HG02798 (cell line): ENCODE measurements at regions not wholly inside any gene's neighbourhood (a gene's known extent, or its start where the extent isn't known, plus 50 kb on each side); places are given as distances from the start of the nearest gene placed in this dataset.
"Not testable (repeated sequence)": the region's sequence is repeated elsewhere in the genome, so short reads cannot be mapped to it uniquely, and the experiment has no call there.

ENCODE experiments used
- ATAC-seq: cut with Tn5 transposase; IDR thresholded peaks from one replicate; pipeline ENCODE4 v1.9.1; 2021; ENCODE audit warnings: mild to moderate bottlenecking; ENCODE audit not compliant: unreplicated experiment, poor library complexity

DNA sequence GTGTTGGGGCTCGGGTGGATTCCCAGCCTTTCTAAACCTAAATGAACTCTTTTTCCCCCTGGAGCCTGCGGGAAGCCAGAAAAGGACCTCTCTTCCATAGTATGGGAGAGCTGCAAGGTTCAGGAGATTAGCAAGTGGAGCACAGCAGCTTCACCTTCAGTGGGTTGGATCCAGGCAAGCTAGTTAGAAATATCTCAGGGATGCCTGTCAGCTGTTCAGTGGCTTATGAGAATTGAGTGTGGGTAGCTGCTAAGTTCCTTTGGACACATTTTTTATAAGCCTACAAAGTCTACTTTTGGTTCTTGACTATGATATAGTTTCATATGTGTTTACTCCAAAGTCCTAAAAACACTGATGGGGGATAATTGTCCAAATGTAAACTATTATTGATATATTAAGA, 642.1 kb downstream of the EPM2A start:
- ATAC-seq: no peak

DNA sequence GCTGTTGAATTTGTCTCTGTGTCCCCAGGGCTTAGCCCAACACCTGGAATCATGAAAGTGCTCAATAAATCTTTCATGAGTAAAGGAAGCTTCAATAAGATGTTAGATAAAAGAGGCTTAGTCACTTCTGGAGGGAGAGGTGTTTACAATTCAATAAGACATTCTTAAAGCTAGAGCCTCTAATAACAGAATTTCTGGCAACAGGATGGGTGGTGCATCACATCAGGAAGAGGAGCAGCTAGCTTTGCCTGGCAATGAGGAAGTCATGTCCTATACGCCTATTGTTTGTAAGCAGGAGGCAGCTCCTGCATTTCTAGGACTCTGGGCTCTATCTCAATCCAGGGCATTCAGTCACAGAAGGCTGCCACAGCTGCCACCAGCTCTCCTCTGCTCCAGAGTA, 638.5 kb downstream of the EPM2A start:
- ATAC-seq: no peak

DNA sequence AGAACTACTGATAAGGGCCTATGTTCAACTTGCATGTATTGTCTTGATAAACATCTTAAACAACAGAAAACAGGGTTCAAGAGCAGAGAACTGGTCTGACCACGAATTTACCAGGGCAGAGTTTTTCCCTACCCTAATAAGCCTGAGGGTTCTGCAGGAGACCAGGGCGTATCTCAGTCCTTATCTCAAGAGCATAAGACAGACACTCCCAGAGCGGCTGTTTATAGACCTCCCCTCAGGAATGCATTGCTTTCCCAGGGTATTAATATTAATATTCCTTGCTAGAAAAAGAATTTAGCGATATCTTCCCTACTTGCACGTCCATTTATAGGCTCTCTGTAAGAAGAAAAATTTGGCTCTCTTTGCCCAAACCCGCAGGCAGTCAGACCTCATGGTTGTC, 637.2 kb downstream of the EPM2A start:
- not testable (repeated sequence) for ATAC-seq

DNA sequence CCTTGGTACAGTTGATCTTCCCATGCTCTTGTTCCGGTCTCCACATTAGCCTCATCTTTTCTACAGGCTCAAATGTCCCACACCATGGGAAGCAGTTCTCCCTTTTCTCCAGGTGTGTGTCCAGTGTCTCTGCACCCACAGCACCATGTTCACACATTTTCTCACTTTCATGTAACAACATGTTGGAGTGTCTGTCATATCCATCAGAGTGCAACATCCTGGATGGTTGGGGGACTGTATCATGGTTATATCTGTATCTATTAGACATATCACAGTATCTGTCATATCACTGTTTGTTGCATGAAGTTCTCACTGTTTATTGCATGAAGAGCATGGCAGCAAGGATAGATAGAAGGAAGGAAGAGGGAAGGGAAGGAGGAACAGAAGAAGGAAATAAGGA, 635.6 kb downstream of the EPM2A start:
- no peak for ATAC-seq

DNA sequence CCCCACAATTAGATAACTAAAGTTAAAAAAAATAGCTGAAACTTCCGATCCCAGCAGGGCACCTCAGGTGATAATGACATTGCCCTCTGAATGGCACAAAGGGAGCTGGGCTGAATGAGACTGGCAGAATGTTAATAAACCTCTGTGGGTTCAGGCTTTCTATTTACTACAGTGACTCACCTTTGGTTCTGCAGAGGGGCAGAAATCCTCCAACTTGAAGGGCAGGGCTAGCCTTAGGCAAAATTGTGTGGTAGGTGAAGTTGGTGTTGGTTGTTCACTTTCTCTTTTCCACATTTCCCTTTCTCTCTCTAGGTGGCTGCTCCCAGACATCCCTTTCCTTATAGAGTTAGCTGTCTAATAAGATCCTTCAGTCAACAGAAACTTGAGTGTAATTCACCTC, 625.2 kb downstream of the EPM2A start:
- no peak for ATAC-seq

DNA sequence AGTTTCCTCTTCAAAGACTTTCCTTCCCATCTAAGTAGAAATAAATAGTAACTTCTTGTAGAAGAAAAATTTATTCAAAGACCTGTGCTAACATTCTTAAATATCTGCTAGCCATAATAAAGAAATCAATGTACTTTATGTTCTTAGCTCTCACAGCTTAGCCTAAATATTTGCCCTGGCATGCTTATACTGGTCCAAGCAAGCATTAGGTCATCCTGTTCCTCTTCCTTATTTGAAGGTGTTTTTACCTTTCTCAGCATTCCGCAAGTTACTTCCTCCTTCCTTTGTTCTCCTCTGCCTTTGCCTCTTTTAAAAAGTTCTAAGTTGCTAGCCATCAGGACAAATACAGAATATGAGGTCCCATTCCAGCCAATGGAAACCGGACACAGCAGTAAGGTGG, 623.9 kb downstream of the EPM2A start:
- not testable (repeated sequence) for ATAC-seq

DNA sequence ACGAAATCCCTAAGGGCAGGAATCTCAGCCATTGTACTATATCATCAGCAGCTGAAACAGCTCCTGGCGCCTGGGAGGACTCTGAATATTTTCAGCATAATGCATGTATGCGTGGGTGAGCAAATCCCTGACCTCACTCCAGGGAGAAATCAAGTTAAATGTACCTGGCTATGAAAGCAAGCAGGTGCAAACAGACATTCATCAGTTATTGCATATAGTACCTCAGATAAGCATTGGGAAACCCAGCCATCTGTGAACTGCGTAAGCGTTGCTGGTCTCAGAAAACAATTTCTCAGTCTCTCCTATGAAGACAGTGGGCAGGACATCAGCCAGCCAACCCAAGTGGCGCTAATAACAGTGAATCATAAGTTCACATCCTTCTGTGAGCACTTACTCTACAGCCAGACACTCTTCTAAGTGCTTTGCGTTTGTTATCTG, 622.6 kb downstream of the EPM2A start:
- ATAC-seq: no peak

DNA sequence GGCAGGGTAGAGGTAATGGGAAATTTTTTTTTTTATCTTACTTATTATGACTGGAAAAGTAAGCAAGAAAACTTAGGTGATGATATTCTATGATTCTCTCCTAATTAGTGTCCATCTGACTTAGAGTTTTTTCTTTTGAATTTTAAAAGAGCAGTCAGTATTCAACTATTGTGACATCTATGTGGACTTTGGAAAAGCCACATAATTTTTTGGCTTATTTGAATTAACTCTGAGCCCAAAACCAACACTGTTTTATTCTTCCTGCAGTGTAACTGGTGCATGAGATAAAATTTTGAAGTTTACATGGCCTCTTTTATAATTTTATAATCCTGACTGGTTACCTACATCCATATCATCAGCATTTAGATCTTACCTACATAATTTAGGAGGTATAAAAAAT, 619.7 kb downstream of the EPM2A start:
- ATAC-seq: no peak

DNA sequence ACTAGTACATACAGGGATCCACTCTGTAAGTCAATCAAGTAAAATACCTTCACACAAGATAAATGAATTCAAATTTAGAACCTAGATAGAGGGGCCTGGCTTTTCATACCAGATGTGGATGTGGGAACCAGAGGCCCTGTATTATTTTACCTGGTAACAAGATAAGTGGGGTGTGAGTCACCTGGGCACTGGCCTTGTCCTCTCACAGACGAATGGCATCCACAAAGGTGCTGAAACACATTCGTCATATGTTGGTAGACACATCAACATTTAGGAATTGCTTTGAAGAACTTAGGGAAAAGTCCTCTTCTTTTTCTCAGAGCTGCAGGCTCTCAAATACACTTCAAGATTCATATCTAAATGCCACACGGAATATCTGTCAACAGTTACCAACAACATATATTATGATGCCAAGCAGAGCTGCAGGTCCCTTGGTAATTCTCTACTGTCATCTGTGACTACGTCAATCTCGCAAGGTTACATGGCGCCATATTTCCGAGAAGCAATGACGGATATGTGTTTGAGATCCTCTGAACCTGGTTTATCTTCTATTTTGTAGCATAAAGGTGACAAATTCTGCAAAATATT, 618.6 kb downstream of the EPM2A start:
- ATAC-seq: no peak

DNA sequence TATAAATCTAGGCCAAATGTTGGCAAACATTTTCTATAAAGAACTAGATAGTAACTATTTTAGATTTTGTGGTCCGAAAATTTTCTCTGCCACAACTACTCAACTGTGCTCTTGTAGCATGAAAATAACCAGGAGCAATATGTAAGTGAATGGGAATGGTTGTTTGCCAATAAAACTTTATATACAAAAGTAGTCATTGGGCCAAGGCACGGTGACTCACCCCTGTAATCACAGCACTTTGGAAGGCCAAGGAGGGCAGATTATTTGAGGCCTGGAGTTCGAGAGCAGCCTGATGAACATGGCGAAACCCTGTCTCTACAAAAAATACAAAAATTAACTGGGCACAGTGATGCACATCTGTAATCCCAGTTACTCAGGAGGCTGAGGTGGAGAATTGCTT, 617.1 kb downstream of the EPM2A start:
- ATAC-seq: no peak

DNA sequence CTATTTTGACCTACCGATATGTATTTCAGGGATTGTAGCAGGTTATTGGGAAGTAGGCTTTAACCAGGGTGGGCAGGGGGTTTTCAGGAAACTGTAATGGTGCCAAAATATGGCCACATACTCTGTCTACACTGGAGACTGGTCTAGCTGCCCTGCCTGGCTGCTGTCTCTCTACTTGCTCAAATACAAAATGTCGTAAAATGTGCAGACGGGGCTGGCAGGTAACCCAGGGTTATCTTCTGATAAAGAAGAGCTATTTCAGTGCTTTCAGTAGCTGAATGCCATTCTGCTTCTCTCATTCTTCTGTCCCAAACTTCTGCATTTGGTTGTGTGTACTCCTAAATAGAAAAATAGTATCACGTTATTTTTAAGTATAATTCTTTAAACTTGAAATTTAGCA, 616.2 kb downstream of the EPM2A start:
- no peak for ATAC-seq

DNA sequence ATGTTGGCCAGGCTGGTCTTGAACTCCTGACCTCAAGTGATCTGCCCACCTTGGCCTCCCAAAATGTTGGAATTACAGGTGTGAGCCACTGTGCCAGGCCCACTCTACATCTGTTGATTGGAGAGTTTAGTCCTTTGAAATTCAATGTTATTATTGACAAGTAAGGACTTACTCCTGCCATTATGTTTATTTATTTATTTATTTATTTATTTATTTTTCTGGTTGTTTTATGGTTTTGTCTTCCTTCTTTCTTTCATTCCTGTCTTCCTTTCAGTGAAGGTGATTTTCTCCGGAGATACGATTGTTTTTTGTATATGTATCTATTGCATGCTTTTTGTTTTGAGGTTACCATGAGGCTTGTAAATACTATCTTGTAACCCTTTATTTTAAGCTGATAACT, 602.6 kb downstream of the EPM2A start:
- ATAC-seq: no peak

DNA sequence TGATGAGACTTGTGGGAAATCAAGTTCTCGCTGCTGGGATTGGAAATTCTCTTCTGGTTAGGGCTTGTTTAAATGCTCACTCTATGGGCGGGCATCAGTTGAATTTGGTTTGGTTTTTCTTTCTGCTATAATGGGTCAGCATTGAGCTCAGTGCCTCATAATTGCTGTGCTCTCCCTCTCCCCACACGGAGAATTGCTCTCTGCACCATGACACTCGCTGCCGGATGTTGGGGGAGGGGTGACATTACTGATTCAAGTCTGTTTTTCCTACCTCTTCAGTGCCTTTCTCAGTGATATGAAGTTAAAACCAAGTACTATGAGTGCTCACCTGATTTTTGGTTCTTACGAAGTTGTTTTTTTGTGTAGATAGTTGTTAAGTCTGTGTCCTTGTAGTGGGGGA, 599.6 kb downstream of the EPM2A start:
- ATAC-seq: no peak

DNA sequence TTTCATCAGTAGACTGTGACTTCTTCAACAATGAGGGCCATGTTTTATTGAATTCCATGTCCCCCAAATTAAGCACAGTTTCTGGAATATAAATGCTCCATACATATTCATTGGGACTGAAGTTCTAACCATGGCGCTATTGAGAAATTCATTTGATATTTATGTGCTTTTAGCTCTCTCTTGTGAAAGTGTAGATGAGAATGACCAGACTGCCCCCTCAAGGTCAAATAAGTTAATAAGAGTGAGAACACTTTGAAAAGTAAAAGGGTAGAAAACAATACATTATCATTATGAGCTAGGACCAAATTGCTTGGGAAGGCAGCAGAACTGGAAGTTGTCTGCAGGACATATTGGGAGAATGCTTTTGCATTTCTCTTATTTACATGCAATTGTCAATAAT, 597.9 kb downstream of the EPM2A start:
- ATAC-seq: no peak

DNA sequence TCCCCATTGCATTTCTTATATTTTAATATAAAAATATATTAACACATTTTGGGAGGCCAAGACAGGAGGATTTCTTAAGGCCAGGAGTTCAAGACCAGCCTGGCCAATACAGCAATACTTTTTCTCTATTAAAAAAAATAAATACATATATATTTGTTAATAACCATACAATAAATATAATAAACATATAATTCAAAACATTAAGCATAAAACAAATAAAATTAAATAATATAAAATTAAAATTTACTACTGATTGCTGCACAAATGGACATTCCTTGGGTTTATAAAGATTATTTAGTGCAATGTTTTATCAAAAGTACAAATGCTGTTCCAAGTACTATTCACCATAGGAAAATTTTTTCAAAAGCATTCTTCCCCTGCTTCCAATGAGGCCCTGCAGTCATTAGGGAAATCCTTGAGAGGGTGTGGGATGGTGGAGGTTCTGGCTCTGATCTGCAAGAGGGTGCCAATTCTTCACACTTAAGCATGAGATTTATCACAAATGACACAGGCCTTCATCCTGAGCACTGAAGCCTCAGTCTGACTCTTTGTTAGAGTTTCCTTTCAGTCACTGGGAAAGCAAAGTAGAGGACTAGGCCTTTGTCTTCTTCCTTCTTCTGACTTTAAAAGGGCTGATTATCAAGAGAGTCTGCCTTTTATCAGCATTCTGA, 596.7 kb downstream of the EPM2A start:
- no peak for ATAC-seq

DNA sequence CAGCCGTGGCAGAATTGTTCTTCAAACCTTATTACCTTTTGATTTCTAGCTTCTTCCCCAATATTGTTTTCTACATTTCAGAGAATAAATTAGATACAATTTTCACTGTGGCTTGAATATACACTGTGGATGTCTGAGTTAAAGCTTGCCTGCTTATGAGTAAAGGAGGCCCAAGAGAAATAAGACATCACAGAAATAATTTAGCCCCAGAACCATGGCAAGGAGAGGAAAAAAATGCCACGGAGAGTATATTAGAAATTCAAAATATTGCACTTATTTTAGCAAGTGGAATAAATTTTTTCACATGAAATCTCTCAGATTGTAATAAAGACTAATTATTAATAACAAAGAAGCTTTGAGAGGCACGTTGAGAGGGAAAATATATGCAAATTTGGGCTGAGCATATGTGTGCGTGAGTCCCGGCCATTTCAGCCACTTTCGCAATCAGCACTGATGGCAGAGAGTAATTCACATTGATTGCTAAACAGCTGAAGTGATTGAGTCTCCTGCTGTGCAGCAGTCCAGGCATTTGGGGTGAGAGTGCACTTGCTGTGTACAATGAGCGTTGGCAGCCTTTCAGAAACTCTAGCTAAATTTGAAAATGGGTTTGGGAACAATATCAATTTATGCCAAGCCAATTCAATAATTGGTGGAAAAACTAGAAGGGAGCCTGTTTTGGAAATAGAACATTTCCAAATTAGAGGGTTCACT, 596.0 kb downstream of the EPM2A start:
- no peak for ATAC-seq

DNA sequence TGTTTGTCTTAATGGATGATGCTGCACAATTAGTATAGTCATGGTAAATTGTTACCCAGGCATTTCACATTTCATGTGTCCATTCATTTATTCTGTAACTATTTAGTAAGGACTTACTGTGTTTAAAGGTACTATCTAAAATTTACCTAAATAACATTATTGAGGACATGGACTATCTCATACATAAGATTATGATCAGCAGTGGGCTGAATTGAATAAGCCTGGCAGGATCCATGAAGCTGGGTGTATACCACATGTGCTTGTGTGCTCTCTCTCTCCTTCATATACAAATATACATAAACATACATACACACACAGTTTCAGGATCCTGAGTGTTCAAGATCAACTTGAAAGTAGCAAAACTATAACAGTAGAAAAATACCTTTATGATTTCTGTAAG, 595.4 kb downstream of the EPM2A start:
- no peak for ATAC-seq

DNA sequence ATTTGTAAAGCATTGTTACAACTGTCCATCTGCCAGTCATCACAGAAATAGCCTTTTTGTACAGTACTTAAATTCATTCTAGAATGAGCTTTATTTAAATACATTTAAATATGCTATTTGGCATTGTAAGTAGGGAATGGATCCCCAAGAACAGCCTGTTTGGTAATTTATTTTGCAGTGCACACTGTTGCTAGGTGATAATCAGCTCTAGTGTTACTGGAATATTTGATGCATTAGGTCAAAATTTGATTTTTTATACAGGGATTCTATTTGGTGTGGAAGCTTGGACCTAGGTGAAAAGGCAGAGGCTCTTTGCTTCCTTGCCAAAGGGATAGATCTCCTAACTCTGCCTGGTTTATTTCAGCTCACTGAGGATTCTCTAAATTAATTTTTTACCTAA, 593.7 kb downstream of the EPM2A start:
- no peak for ATAC-seq

DNA sequence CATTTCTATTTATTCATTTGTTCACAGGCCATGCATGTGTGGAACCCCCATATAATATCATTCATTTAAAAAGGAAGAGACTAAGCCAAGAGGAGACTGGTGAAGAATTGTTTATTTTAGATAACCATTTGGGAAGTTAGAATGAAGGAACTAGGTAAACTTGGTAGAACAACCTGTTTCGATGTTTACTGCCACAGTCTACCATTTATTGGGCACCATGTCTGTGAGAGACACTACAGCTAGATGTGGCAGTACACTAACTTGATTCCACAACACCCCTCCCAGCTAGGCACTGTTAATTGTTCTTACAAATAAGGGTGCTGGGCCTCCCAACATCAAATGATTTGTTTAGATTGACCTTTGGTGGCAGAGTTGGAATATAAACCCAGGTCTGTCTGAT, 592.4 kb downstream of the EPM2A start:
- ATAC-seq: no peak

DNA sequence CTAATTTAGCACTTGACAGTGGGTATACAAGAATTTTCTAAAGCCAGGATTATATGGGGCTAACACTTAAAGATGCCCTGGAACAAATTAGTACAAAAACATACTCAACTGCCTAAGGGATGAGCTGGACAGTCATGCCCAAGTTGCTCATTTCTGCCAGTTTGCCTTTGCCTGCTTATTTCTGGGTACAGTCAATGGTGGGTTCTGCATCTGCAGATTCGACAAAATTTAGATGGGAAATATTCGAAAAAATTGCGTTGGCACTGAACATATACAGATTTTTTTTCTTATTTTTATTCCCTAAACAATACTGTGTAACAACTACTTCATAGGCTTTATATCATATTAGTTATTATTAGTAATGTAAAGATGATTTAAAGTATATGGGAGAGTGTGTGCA, 591.9 kb downstream of the EPM2A start:
- ATAC-seq: no peak

DNA sequence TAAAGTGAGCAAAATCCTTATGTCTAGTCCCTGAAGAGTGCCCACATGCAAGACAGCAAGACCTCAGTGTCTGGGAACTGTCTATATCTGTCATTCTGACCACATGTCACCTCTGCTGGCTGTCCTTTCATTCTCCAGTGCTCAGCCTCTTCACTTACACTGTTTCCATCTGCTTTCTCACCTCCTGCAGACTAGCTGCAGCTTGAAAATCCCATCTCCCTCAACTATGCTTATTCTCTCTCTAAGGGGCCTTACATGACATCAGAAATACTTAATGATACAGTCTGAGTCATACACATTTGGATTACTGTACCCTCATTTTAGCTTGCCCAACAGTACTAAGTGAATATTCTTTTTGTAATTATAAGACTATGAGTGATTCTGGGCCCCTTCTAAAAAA, 587.8 kb downstream of the EPM2A start:
- ATAC-seq: no peak
